B cell (primary cell): ENCODE measurements at regions not wholly inside any gene's neighbourhood (a gene's known extent, or its start where the extent isn't known, plus 50 kb on each side); places are given as distances from the start of the nearest gene placed in this dataset.
"Not testable (repeated sequence)": the region's sequence is repeated elsewhere in the genome, so short reads cannot be mapped to it uniquely, and the experiment has no call there.

Experiments used
- ATAC-seq: fragments of 200-7000 bp; cut with Tn5 transposase; one replicate; pipeline ENCODE4 v1.10.0; 2021; ENCODE audit warnings: low read depth, mild to moderate bottlenecking, moderate number of reproducible peaks, moderate library complexity
- CTCF ChIA-PET: fragments of 350-600 bp; sonication (Branson Sonifier 250); formaldehyde crosslinking; loops from one replicate; lab custom pipeline; 2021; ENCODE audit warnings: antibody characterized with exemption, inconsistent platforms; lab: Charles Lee
- POLR2A ChIA-PET: fragments of 350-600 bp; sonication (Branson Sonifier 250); formaldehyde crosslinking; loops from one replicate; lab custom pipeline; 2021; ENCODE audit warnings: antibody characterized with exemption; lab: Charles Lee
- DNase-seq: peaks from one replicate; pipeline ENCODE4 v3.0.0; 2013
- H2AFZ ChIP-seq: 2 replicates; pipeline ENCODE4 v1.6.1; 2012; ENCODE audit warnings: mild to moderate bottlenecking, low read depth, low read length; ENCODE audit not compliant: insufficient read depth, poor library complexity, severe bottlenecking
- H3K27ac ChIP-seq, 2 donors: 1 replicate in 1 of 2; 2 replicates in 1 of 2; pipeline ENCODE4 v1.5.1; 2012 to 2013; ENCODE audit warnings: low read length in 2 of 2, mild to moderate bottlenecking in 2 of 2, moderate library complexity in 1 of 2
- H3K27me3 ChIP-seq, 4 experiments: fragments of 200-600 bp in 1 of 4; sonication (generic) in 1 of 4; replicated peaks in 1 of 4; 1 replicate in 2 of 4; 2 replicates in 2 of 4; pipeline versions ENCODE4 v1.6.1 to v1.7.0; 2013 to 2016; ENCODE audit warnings: low read length in 3 of 4, mild to moderate bottlenecking in 2 of 4, mixed read lengths in 1 of 4, moderate library complexity in 1 of 4; ENCODE audit not compliant: insufficient read depth in 4 of 4, control insufficient read depth in 3 of 4; ENCODE audit errors: control extremely low read depth in 1 of 4
- H3K36me3 ChIP-seq, 2 experiments: replicated peaks in 1 of 2; 1 replicate in 1 of 2; 2 replicates in 1 of 2; pipeline versions ENCODE4 v1.6.1 to v1.7.1; 2013; ENCODE audit warnings: low read length in 1 of 2; ENCODE audit not compliant: insufficient read depth in 2 of 2, control insufficient read depth in 1 of 2; ENCODE audit errors: control extremely low read depth in 1 of 2, extremely low read depth in 1 of 2
- H3K4me1 ChIP-seq, 2 donors: fragments of 200-600 bp in 1 of 2; sonication (generic) in 1 of 2; 1 replicate in 1 of 2; 2 replicates in 1 of 2; pipeline versions ENCODE4 v1.5.1 to v1.6.1; 2013 to 2017; ENCODE audit warnings: low read length in 2 of 2; ENCODE audit not compliant: control insufficient read depth in 2 of 2, insufficient read depth in 2 of 2
- H3K4me2 ChIP-seq: replicated peaks from 2 replicates; pipeline ENCODE3; 2012; ENCODE audit warnings: mild to moderate bottlenecking, low read depth, low read length; ENCODE audit not compliant: poor library complexity, severe bottlenecking
- H3K4me3 ChIP-seq, 5 experiments: fragments of 200-600 bp in 1 of 5; sonication (generic) in 1 of 5; 1 replicate in 3 of 5; 2 replicates in 2 of 5; pipeline versions ENCODE4 v1.5.1 to v1.7.0; 2011 to 2016; ENCODE audit warnings: low read length in 4 of 5, mild to moderate bottlenecking in 4 of 5, low read depth in 2 of 5, control low read depth in 1 of 5, moderate library complexity in 1 of 5; ENCODE audit not compliant: insufficient read depth in 1 of 5; ENCODE audit errors: control extremely low read depth in 1 of 5, extremely low read depth in 1 of 5
- H3K79me2 ChIP-seq: fragments of 200-600 bp; sonication (generic); one replicate; pipeline ENCODE4 v1.6.0; 2016; ENCODE audit warnings: low read length; ENCODE audit not compliant: control insufficient read depth, insufficient read depth
- H3K9ac ChIP-seq: fragments of 200-600 bp; sonication (generic); 2 replicates; pipeline ENCODE4 v1.6.1; 2017; ENCODE audit warnings: mild to moderate bottlenecking, low read length, moderate library complexity
- H3K9me3 ChIP-seq, 3 donors: one replicate each; pipeline versions ENCODE4 v1.6.1 to v1.7.1; 2013; ENCODE audit warnings: low read length in 2 of 3; ENCODE audit not compliant: control insufficient read depth in 2 of 3, insufficient read depth in 1 of 3; ENCODE audit errors: control extremely low read depth in 1 of 3
- H4K20me1 ChIP-seq: 2 replicates; pipeline ENCODE4 v1.6.0; 2012; ENCODE audit warnings: mild to moderate bottlenecking, low read length; ENCODE audit not compliant: insufficient read depth, control insufficient read depth, poor library complexity, severe bottlenecking
- H3K27ac Mint-ChIP-seq: one replicate; pipeline ENCODE4 v1.8.0; 2021; ENCODE audit warnings: mixed read lengths
- H3K27me3 Mint-ChIP-seq: one replicate; pipeline ENCODE4 v1.8.0; 2021; ENCODE audit warnings: mixed read lengths
- H3K4me1 Mint-ChIP-seq: one replicate; pipeline ENCODE4 v1.8.0; 2021; ENCODE audit warnings: mixed read lengths
- H3K4me3 Mint-ChIP-seq: one replicate; pipeline ENCODE4 v1.8.0; 2021; ENCODE audit warnings: mixed read lengths
- H3K9me3 Mint-ChIP-seq: one replicate; pipeline ENCODE4 v1.8.0; 2022; ENCODE audit warnings: mixed read lengths; ENCODE audit not compliant: insufficient read depth
- WGBS: methylation state at CpG from one replicate; pipeline ENCODE4 v1.1.5; 2013; ENCODE audit warnings: missing lambda C conversion rate; ENCODE audit not compliant: insufficient coverage; 5-methylcytosine and 5-hydroxymethylcytosine counted together
- intact Hi-C: fragments of 100-400 bp; cut with micrococcal nuclease; formaldehyde crosslinking; loops from one replicate; pipeline ENCODE4 v1.10.0; 2022

GRCh38 chr21:5013455-5014304, 5507.7 kb upstream of the TPTE start:
- H3K27me3 Mint-ChIP-seq, H4K20me1 ChIP-seq, ATAC-seq, H3K79me2 ChIP-seq, intact Hi-C loops, H2AFZ ChIP-seq, H3K4me1 ChIP-seq, CTCF ChIA-PET, H3K27me3 ChIP-seq, H3K9me3 Mint-ChIP-seq, POLR2A ChIA-PET, H3K4me3 Mint-ChIP-seq, DNase-seq, H3K36me3 ChIP-seq, H3K4me3 ChIP-seq, H3K9ac ChIP-seq, H3K9me3 ChIP-seq, H3K4me1 Mint-ChIP-seq, H3K27ac ChIP-seq, H3K27ac Mint-ChIP-seq, H3K4me2 ChIP-seq: not testable (repeated sequence)
- WGBS, result no CpG with 5 or more reads among the region's 33 CpGs

GRCh38 chr21:5015187-5015586, 5506.2 kb upstream of the TPTE start:
- CTCF ChIA-PET, H3K9me3 ChIP-seq, H3K4me3 ChIP-seq, POLR2A ChIA-PET, intact Hi-C loops, H4K20me1 ChIP-seq, H3K36me3 ChIP-seq, H3K79me2 ChIP-seq, H3K27ac Mint-ChIP-seq, H3K4me1 ChIP-seq, DNase-seq, H3K27ac ChIP-seq, H3K27me3 ChIP-seq, H2AFZ ChIP-seq, H3K4me1 Mint-ChIP-seq, H3K4me3 Mint-ChIP-seq, ATAC-seq, H3K4me2 ChIP-seq, H3K9ac ChIP-seq, H3K9me3 Mint-ChIP-seq, H3K27me3 Mint-ChIP-seq: not testable (repeated sequence)
- no CpG with 5 or more reads among the region's 17 CpGs for WGBS

- H3K9ac ChIP-seq, H3K27me3 ChIP-seq, H3K36me3 ChIP-seq, POLR2A ChIA-PET, H4K20me1 ChIP-seq, H3K9me3 Mint-ChIP-seq, H3K4me3 ChIP-seq, intact Hi-C loops, H3K4me1 ChIP-seq, H3K4me3 Mint-ChIP-seq, DNase-seq, H3K27ac Mint-ChIP-seq, H3K79me2 ChIP-seq, H3K27ac ChIP-seq, H3K4me2 ChIP-seq, H3K9me3 ChIP-seq, H2AFZ ChIP-seq, CTCF ChIA-PET, H3K27me3 Mint-ChIP-seq, H3K4me1 Mint-ChIP-seq: not testable (repeated sequence)
- peak; percentile 55 for ATAC-seq
- WGBS, result no CpG with 5 or more reads among the region's 15 CpGs
Measured at GRCh38 chr21:5019120-5019519, 5502.3 kb upstream of the TPTE start.

- CTCF ChIA-PET, H3K9ac ChIP-seq, H3K27me3 ChIP-seq, H3K27me3 Mint-ChIP-seq, H3K36me3 ChIP-seq, H3K4me1 ChIP-seq, H4K20me1 ChIP-seq, H2AFZ ChIP-seq, DNase-seq, H3K9me3 Mint-ChIP-seq, H3K79me2 ChIP-seq, H3K4me3 ChIP-seq, H3K9me3 ChIP-seq, H3K27ac Mint-ChIP-seq, H3K4me3 Mint-ChIP-seq, H3K4me2 ChIP-seq, H3K27ac ChIP-seq, POLR2A ChIA-PET, H3K4me1 Mint-ChIP-seq, intact Hi-C loops: not testable (repeated sequence)
- WGBS, result no CpG with 5 or more reads among the region's 27 CpGs
- peak; percentile 46 for ATAC-seq
Measured at GRCh38 chr21:5021815-5022214, 5499.6 kb upstream of the TPTE start.
